H9 (cell line): ENCODE measurements at regions not wholly inside any gene's neighbourhood (a gene's known extent, or its start where the extent isn't known, plus 50 kb on each side); places are given as distances from the start of the nearest gene placed in this dataset.

Source experiments
- DNase-seq: peaks from one replicate; pipeline ENCODE4 v3.0.0-alpha.2; 2017
- H2AFZ ChIP-seq: one replicate; pipeline ENCODE4 v1.6.1; 2013; ENCODE audit warnings: mild to moderate bottlenecking, low read length, control low read depth, moderate library complexity
- H2AK5ac ChIP-seq: 2 replicates; pipeline ENCODE4 v1.6.1; 2013; ENCODE audit warnings: low read length, control low read depth, mixed read lengths; ENCODE audit not compliant: insufficient read length
- H2BK120ac ChIP-seq: one replicate; pipeline ENCODE4 v1.6.1; 2013; ENCODE audit warnings: low read depth, mild to moderate bottlenecking, low read length, control low read depth, inconsistent platforms; ENCODE audit not compliant: poor library complexity, severe bottlenecking
- H2BK12ac ChIP-seq: 2 replicates; pipeline ENCODE4 v1.6.1; 2013; ENCODE audit warnings: low read length, control low read depth, mixed read lengths, low read depth; ENCODE audit not compliant: insufficient read length
- H2BK15ac ChIP-seq: 2 replicates; pipeline ENCODE4 v1.6.1; 2013; ENCODE audit warnings: low read depth, low read length, control low read depth
- H2BK20ac ChIP-seq: one replicate; pipeline ENCODE4 v1.6.1; 2013; ENCODE audit warnings: low read depth, mild to moderate bottlenecking, low read length, control low read depth, inconsistent platforms; ENCODE audit not compliant: poor library complexity, severe bottlenecking
- H2BK5ac ChIP-seq: 2 replicates; pipeline ENCODE4 v1.6.1; 2013; ENCODE audit warnings: low read length, control low read depth, mixed read lengths; ENCODE audit not compliant: insufficient read length
- H3K14ac ChIP-seq: 2 replicates; pipeline ENCODE4 v1.6.1; 2013; ENCODE audit warnings: low read length, control low read depth; ENCODE audit not compliant: insufficient read depth
- H3K18ac ChIP-seq: 2 replicates; pipeline ENCODE4 v1.6.1; 2013; ENCODE audit warnings: low read depth, mild to moderate bottlenecking, mixed read lengths, low read length, control low read depth; ENCODE audit not compliant: insufficient read length
- H3K23ac ChIP-seq: 2 replicates; pipeline ENCODE4 v1.6.1; 2013; ENCODE audit warnings: low read length, control low read depth, mixed read lengths, low read depth; ENCODE audit not compliant: insufficient read length
- H3K23me2 ChIP-seq: 2 replicates; pipeline ENCODE4 v1.6.1; 2013; ENCODE audit warnings: low read depth, mild to moderate bottlenecking, mixed read lengths, low read length, control low read depth; ENCODE audit not compliant: insufficient read length, poor library complexity, severe bottlenecking
- H3K27ac ChIP-seq: 2 replicates; pipeline ENCODE4 v1.5.1; 2013; ENCODE audit warnings: low read length, control low read depth, mixed read lengths, low read depth; ENCODE audit not compliant: insufficient read length
- H3K27me3 ChIP-seq: 2 replicates; pipeline ENCODE4 v1.6.1; 2013; ENCODE audit warnings: low read length, control low read depth, inconsistent platforms; ENCODE audit not compliant: insufficient read depth
- H3K4ac ChIP-seq: 2 replicates; pipeline ENCODE4 v1.6.1; 2013; ENCODE audit warnings: low read depth, mild to moderate bottlenecking, control low read depth, inconsistent platforms, low read length, moderate library complexity
- H3K4me1 ChIP-seq: 2 replicates; pipeline ENCODE4 v1.6.1; 2013; ENCODE audit warnings: low read length, control low read depth, inconsistent platforms; ENCODE audit not compliant: insufficient read depth
- H3K4me2 ChIP-seq: 2 replicates; pipeline ENCODE4 v1.6.1; 2013; ENCODE audit warnings: low read length, control low read depth, mixed read lengths; ENCODE audit not compliant: insufficient read length, insufficient read depth
- H3K56ac ChIP-seq: 2 replicates; pipeline ENCODE4 v1.6.1; 2013; ENCODE audit warnings: low read depth, mild to moderate bottlenecking, mixed read lengths, low read length, control low read depth; ENCODE audit not compliant: insufficient read length
- H3K79me1 ChIP-seq: 2 replicates; pipeline ENCODE4 v1.6.1; 2013; ENCODE audit warnings: low read depth, mild to moderate bottlenecking, moderate library complexity, low read length, control low read depth, inconsistent platforms; ENCODE audit not compliant: insufficient read depth, poor library complexity, severe bottlenecking
- H3K79me2 ChIP-seq: 2 replicates; pipeline ENCODE4 v1.6.1; 2013; ENCODE audit warnings: low read length, control low read depth, inconsistent platforms; ENCODE audit not compliant: insufficient read depth
- H3K9ac ChIP-seq: 2 replicates; pipeline ENCODE4 v1.6.1; 2013; ENCODE audit warnings: low read length, control low read depth, mixed read lengths; ENCODE audit not compliant: insufficient read length; ENCODE audit errors: extremely low read depth
- H3K9me3 ChIP-seq: one replicate; pipeline ENCODE4 v1.6.1; 2013; ENCODE audit warnings: low read depth, low read length, inconsistent platforms; ENCODE audit not compliant: control insufficient read depth
- H3T11ph ChIP-seq: one replicate; pipeline ENCODE4 v1.6.1; 2013; ENCODE audit warnings: mild to moderate bottlenecking, low read length, control low read depth, inconsistent platforms
- H4K20me1 ChIP-seq: one replicate; pipeline ENCODE4 v1.6.1; 2013; ENCODE audit not compliant: control insufficient read depth, insufficient read length, insufficient read depth
- H4K5ac ChIP-seq: 2 replicates; pipeline ENCODE4 v1.6.1; 2013; ENCODE audit warnings: low read depth, mild to moderate bottlenecking, mixed read lengths, low read length, control low read depth; ENCODE audit not compliant: insufficient read length
- H4K8ac ChIP-seq: replicated peaks from 2 replicates; pipeline ENCODE4 v1.6.1; 2013; ENCODE audit warnings: low read length, control low read depth, mixed read lengths, low read depth; ENCODE audit not compliant: insufficient read length
- H4K91ac ChIP-seq: 2 replicates; pipeline ENCODE4 v1.6.1; 2013; ENCODE audit warnings: low read depth, mild to moderate bottlenecking, moderate library complexity, mixed read lengths, low read length, control low read depth; ENCODE audit not compliant: insufficient read length
- H3K27ac Mint-ChIP-seq, 3 experiments: 2 replicates in 2 of 3; 3 replicates in 1 of 3; pipeline ENCODE4 v1.8.0; 2020 to 2021; ENCODE audit warnings: mixed read lengths in 3 of 3, mild to moderate bottlenecking in 1 of 3, moderate library complexity in 1 of 3
- H3K27me3 Mint-ChIP-seq: 2 replicates; pipeline ENCODE4 v1.8.0; 2021; ENCODE audit warnings: low read depth, mild to moderate bottlenecking, moderate library complexity, mixed read lengths
- H3K36me3 Mint-ChIP-seq, 3 experiments: 2 replicates in 2 of 3; 3 replicates in 1 of 3; pipeline ENCODE4 v1.8.0; 2020 to 2021; ENCODE audit warnings: low read depth in 3 of 3, mixed read lengths in 3 of 3; ENCODE audit not compliant: insufficient read depth in 1 of 3
- H3K4me1 Mint-ChIP-seq, 2 experiments: 2 replicates each; pipeline ENCODE4 v1.8.0; 2020; ENCODE audit warnings: mixed read lengths in 2 of 2
- H3K4me3 Mint-ChIP-seq, 2 experiments: 2 replicates in 1 of 2; 3 replicates in 1 of 2; pipeline ENCODE4 v1.8.0; 2020 to 2021; ENCODE audit warnings: mild to moderate bottlenecking in 2 of 2, mixed read lengths in 2 of 2, moderate library complexity in 1 of 2
- H3K9me3 Mint-ChIP-seq, 2 experiments: 2 replicates in 1 of 2; 3 replicates in 1 of 2; pipeline ENCODE4 v1.8.0; 2020; ENCODE audit warnings: mild to moderate bottlenecking in 2 of 2, mixed read lengths in 2 of 2, moderate library complexity in 1 of 2
- CTCF ChIP-seq: fragments of 200-600 bp; sonication (generic); conservative IDR thresholded peaks from 3 replicates; pipeline ENCODE4 v1.8.0; 2021; ENCODE audit warnings: antibody characterized with exemption, mild to moderate bottlenecking
- WGBS: extraction: QIAGEN DNeasy Blood & Tissue Kit; methylation state at CpG from one replicate; pipeline ENCODE4 v1.1.7; 2013; ENCODE audit warnings: missing lambda C conversion rate, low lambda C conversion rate, mixed read lengths; ENCODE audit not compliant: insufficient read length; ENCODE audit errors: extremely low coverage; 5-methylcytosine and 5-hydroxymethylcytosine counted together

GRCh38 chr2:60294901-60295635 lies 258.4 kb downstream of the BCL11A start:
- H3K27me3 ChIP-seq: no peaks in the 10 kb centered on the region
- no peak overlapping the region for H3K4me3 Mint-ChIP-seq
- H3K27ac Mint-ChIP-seq: no peak overlapping the region

More at GRCh38 chr2:60294901-60295635, 258.4 kb downstream of the BCL11A start:
- Histone ChIP-seq H3K27ac (no peak overlapping the region), H3K23ac (no peak overlapping the region), H3K9me3 (no peaks in the 10 kb centered on the region), H3K18ac (no peak overlapping the region), H2AFZ (no peak overlapping the region), H3K9ac (no peak overlapping the region), H4K20me1 (no peaks in the 10 kb centered on the region), H3K14ac (no peak overlapping the region), H2BK120ac (no peak overlapping the region), H2BK20ac (no peak overlapping the region), H2BK15ac (no peak overlapping the region), H3K4ac (no peak overlapping the region), H3K79me1 (no peaks in the 10 kb centered on the region), H3K56ac (no peak overlapping the region), H2BK5ac (no peak overlapping the region), H4K5ac (no peak overlapping the region), H4K91ac (no peak overlapping the region), H3K23me2 (no peaks in the 10 kb centered on the region), H2AK5ac (no peak overlapping the region), H4K8ac (no peak overlapping the region), H3T11ph (no peak overlapping the region), H2BK12ac (no peak overlapping the region), H3K4me2 (no peak overlapping the region), H3K4me1 (peaks cover 4% of the 10 kb centered on the region; the same call in 1 of the 2 replicates), H3K79me2 (no peaks in the 10 kb centered on the region)
- no CpG with 5 or more reads among the region's 20 CpGs for WGBS
- H3K27me3 Mint-ChIP-seq: peaks cover 9% of the 10 kb centered on the region
- DNase-seq: peak; percentile 33
- peaks cover 0 to 4% (median 2%) of the 10 kb centered on the region in 3 experiments; a peak in 3 of 7 replicates for H3K36me3 Mint-ChIP-seq
- TF ChIP-seq CTCF: peak; percentile 28; the same call in 1 of the 3 replicates
- H3K4me1 Mint-ChIP-seq: peaks cover 26 to 40% of the 10 kb centered on the region in 2 experiments
- H3K9me3 Mint-ChIP-seq: peaks cover 4% of the 10 kb centered on the region in 2 experiments; a peak in 4 of 5 replicates
